ENCODE measurements at regions not wholly inside any gene's neighbourhood (a gene's known extent, or its start where the extent isn't known, plus 50 kb on each side); places are given as distances from the start of the nearest gene placed in this dataset.

- TF ChIP-seq, protein P1, sequence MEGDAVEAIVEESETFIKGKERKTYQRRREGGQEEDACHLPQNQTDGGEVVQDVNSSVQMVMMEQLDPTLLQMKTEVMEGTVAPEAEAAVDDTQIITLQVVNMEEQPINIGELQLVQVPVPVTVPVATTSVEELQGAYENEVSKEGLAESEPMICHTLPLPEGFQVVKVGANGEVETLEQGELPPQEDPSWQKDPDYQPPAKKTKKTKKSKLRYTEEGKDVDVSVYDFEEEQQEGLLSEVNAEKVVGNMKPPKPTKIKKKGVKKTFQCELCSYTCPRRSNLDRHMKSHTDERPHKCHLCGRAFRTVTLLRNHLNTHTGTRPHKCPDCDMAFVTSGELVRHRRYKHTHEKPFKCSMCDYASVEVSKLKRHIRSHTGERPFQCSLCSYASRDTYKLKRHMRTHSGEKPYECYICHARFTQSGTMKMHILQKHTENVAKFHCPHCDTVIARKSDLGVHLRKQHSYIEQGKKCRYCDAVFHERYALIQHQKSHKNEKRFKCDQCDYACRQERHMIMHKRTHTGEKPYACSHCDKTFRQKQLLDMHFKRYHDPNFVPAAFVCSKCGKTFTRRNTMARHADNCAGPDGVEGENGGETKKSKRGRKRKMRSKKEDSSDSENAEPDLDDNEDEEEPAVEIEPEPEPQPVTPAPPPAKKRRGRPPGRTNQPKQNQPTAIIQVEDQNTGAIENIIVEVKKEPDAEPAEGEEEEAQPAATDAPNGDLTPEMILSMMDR (IDR thresholded peaks at IDR 0.05), result peak; percentile 9; the same call in 1 of the 2 replicates
- no peak for TF ChIP-seq POLR2AphosphoS5 (IDR thresholded peaks at IDR 0.05; ENCODE audit: low read depth, low read length)
Measured at GRCh38 chr2:115303-115702, 69.0 kb upstream of the FAM110C start.
